ENCODE measurements at regions not wholly inside any gene's neighbourhood (a gene's known extent, or its start where the extent isn't known, plus 50 kb on each side); places are given as distances from the start of the nearest gene placed in this dataset.

DNA sequence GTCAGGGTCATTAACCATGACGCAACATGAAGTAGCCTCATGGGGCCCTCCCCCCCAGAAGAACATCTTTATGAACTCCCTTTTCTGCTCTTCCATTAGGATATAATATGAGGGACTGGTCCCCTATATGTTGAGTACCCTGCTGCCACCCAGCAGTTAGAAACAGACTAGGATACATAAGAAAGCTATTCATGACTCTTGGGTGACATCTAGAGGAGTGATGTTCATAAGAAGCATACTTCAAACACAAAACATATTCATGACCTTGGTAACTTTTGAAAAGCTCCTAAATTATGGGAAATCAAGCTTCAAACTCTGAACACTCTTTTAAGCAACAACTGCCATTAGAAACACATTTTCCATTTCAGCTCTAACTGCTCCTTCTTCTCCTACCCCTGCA is 155.2 kb upstream of the SPIN4 start:
- intact Hi-C loops (cut with micrococcal nuclease; ENCODE audit: unreplicated experiment) = loop anchor here (10.0 kb wide), 1 partner anchor 152 kb away; the partner anchor contains the start of gene SPIN4
- Histone ChIP-seq H3K4me2 (ENCODE audit: low read depth, low read length) (no peak overlapping the region), H3K27ac (ENCODE audit: extremely low read length, insufficient read depth, low read length) (no peak overlapping the region), H3K4me1 (ENCODE audit: insufficient read depth, low read length) (no peaks in the 10 kb centered on the region), H3K27me3 (ENCODE audit: control insufficient read depth in 1 of 2, insufficient read depth in 2 of 2, low read length in 2 of 2) (no peaks in the 10 kb centered on the region), H3K36me3 (replicated peaks in 1 of 2; ENCODE audit: control insufficient read depth in 1 of 2, insufficient read depth in 2 of 2, low read length in 2 of 2) (no peaks in the 10 kb centered on the region), H3K9me3 (ENCODE audit: low read length) (no peaks in the 10 kb centered on the region), H4K20me1 (ENCODE audit: insufficient read depth, low read length) (no peaks in the 10 kb centered on the region), H3K9ac (ENCODE audit: insufficient read depth, low read depth, low read length) (no peak overlapping the region), H2AFZ (ENCODE audit: low read length) (no peak overlapping the region), H3K4me3 (replicated peaks in 1 of 3; ENCODE audit: insufficient read depth in 1 of 3, low read depth in 2 of 3, low read length in 3 of 3) (no peak overlapping the region), H3K79me2 (ENCODE audit: insufficient read depth, low read length) (no peaks in the 10 kb centered on the region)
- ATAC-seq (peak; percentile 69), FAIRE-seq (peak; percentile 79), DNase-seq (ENCODE audit: low spot score) (peak; percentile 15)
- ChIA-PET POLR2A (no interaction called here), CTCF (ENCODE audit: low intra/inter-chr PET ratio, low total read pairs) (interaction anchor here (1.7 kb wide), 1 partner anchor 256 kb away, joined by 9 read pairs; no protein-coding TSS in a partner anchor)
- in situ Hi-C loops (cut with HindIII; ENCODE audit: extremely low pct_ligation_motif_present, low pct_unique_long_range_greater_than_20kb) = no loop called here
- no TSS peak for BruUV-seq (replicated peaks)
- peak; percentile 52 for TF ChIP-seq STAG1 (CRISPR knock-in tag; IDR thresholded peaks at IDR 0.05)
- TF ChIP-seq CTCF (CRISPR knock-in tag; IDR thresholded peaks at IDR 0.05) = peak; percentile 53
- TF ChIP-seq, protein P1, sequence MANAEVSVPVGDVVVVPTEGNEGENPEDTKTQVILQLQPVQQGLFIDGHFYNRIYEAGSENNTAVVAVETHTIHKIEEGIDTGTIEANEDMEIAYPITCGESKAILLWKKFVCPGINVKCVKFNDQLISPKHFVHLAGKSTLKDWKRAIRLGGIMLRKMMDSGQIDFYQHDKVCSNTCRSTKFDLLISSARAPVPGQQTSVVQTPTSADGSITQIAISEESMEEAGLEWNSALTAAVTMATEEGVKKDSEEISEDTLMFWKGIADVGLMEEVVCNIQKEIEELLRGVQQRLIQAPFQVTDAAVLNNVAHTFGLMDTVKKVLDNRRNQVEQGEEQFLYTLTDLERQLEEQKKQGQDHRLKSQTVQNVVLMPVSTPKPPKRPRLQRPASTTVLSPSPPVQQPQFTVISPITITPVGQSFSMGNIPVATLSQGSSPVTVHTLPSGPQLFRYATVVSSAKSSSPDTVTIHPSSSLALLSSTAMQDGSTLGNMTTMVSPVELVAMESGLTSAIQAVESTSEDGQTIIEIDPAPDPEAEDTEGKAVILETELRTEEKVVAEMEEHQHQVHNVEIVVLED (CRISPR knock-in tag; IDR thresholded peaks at IDR 0.05; ENCODE audit: borderline replicate concordance) = no peak
- TF ChIP-seq SMC3 (IDR thresholded peaks at IDR 0.05; ENCODE audit: low read length) = peak; percentile 31; the same call in 1 of the 2 replicates
- WGBS (ENCODE audit: low lambda C conversion rate) = no CpG with 5 or more reads among the region's 1 CpG

GRCh38 chrX:63503541-63503940 is 152.4 kb upstream of the SPIN4 start:
- intact Hi-C loops (cut with micrococcal nuclease; ENCODE audit: unreplicated experiment) = loop anchor here (10.0 kb wide), 1 partner anchor 149 kb away; the partner anchor contains the start of gene SPIN4
- CTCF ChIA-PET (ENCODE audit: low intra/inter-chr PET ratio, low total read pairs) = no interaction called here
- DNase-seq (ENCODE audit: low spot score) = no peak
- TF ChIP-seq ZNF704 (CRISPR knock-in tag; IDR thresholded peaks at IDR 0.05; ENCODE audit: borderline replicate concordance) = no peak
- no peak for TF ChIP-seq E2F2 (CRISPR knock-in tag; IDR thresholded peaks at IDR 0.05; ENCODE audit: borderline replicate concordance)
- TF ChIP-seq SOX6 (IDR thresholded peaks at IDR 0.05) = no peak
- no peak for TF ChIP-seq SOX6 (CRISPR knock-in tag; IDR thresholded peaks at IDR 0.05)
- TF ChIP-seq ZNF354B (CRISPR knock-in tag; IDR thresholded peaks at IDR 0.05) = no peak
- TF ChIP-seq, protein P2, sequence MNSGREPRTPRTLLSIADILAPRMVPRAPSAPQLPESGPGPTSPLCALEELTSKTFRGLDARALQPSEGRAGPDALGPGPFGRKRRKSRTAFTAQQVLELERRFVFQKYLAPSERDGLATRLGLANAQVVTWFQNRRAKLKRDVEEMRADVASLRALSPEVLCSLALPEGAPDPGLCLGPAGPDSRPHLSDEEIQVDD (CRISPR knock-in tag; IDR thresholded peaks at IDR 0.05; ENCODE audit: borderline replicate concordance) = no peak
- no peak for TF ChIP-seq ZFP36L2 (CRISPR knock-in tag; IDR thresholded peaks at IDR 0.05)

More at GRCh38 chrX:63503541-63503940, 152.4 kb upstream of the SPIN4 start:
- Histone ChIP-seq H3K9ac (ENCODE audit: insufficient read depth, low read depth, low read length) (no peak overlapping the region), H3K9me3 (ENCODE audit: low read length) (no peaks in the 10 kb centered on the region), H2AFZ (ENCODE audit: low read length) (no peak overlapping the region), H3K27me3 (ENCODE audit: control insufficient read depth in 1 of 2, insufficient read depth in 2 of 2, low read length in 2 of 2) (no peaks in the 10 kb centered on the region), H3K4me1 (ENCODE audit: insufficient read depth, low read length) (no peaks in the 10 kb centered on the region), H3K27ac (ENCODE audit: extremely low read length, insufficient read depth, low read length) (no peak overlapping the region), H3K79me2 (ENCODE audit: insufficient read depth, low read length) (no peaks in the 10 kb centered on the region), H3K36me3 (replicated peaks in 1 of 2; ENCODE audit: control insufficient read depth in 1 of 2, insufficient read depth in 2 of 2, low read length in 2 of 2) (no peaks in the 10 kb centered on the region), H4K20me1 (ENCODE audit: insufficient read depth, low read length) (no peaks in the 10 kb centered on the region), H3K4me2 (ENCODE audit: low read depth, low read length) (no peak overlapping the region), H3K4me3 (replicated peaks in 1 of 3; ENCODE audit: insufficient read depth in 1 of 3, low read depth in 2 of 3, low read length in 3 of 3) (no peak overlapping the region)
- in situ Hi-C loops (cut with HindIII; ENCODE audit: extremely low pct_ligation_motif_present, low pct_unique_long_range_greater_than_20kb) = no loop called here
- POLR2A ChIA-PET = no interaction called here
- WGBS (ENCODE audit: low lambda C conversion rate) = 90% methylated on average over 1 of the region's 1 CpG
- ATAC-seq = no peak
- peak; percentile 61 for FAIRE-seq
- no TSS peak for BruUV-seq (replicated peaks)

Data from HepG2 (cell line).